Uterus (tissue), 2 donors: ENCODE measurements at regions not wholly inside any gene's neighbourhood (a gene's known extent, or its start where the extent isn't known, plus 50 kb on each side); places are given as distances from the start of the nearest gene placed in this dataset.

Source experiments
- CTCF ChIP-seq, 4 experiments: fragments of 200-600 bp in 2 of 4; fragments of 450-650 bp in 2 of 4; sonication (generic) in 2 of 4; IDR thresholded peaks; one replicate each; pipeline ENCODE4 v1.5.1; 2016 to 2019; ENCODE audit warnings: antibody characterized with exemption in 4 of 4, mild to moderate bottlenecking in 2 of 4, moderate library complexity in 1 of 4
- POLR2A ChIP-seq, 2 donors: fragments of 450-650 bp; IDR thresholded peaks; one replicate each; pipeline ENCODE4 v1.6.1; 2016; ENCODE audit warnings: antibody characterized with exemption in 2 of 2, mild to moderate bottlenecking in 1 of 2, moderate library complexity in 1 of 2

DNA sequence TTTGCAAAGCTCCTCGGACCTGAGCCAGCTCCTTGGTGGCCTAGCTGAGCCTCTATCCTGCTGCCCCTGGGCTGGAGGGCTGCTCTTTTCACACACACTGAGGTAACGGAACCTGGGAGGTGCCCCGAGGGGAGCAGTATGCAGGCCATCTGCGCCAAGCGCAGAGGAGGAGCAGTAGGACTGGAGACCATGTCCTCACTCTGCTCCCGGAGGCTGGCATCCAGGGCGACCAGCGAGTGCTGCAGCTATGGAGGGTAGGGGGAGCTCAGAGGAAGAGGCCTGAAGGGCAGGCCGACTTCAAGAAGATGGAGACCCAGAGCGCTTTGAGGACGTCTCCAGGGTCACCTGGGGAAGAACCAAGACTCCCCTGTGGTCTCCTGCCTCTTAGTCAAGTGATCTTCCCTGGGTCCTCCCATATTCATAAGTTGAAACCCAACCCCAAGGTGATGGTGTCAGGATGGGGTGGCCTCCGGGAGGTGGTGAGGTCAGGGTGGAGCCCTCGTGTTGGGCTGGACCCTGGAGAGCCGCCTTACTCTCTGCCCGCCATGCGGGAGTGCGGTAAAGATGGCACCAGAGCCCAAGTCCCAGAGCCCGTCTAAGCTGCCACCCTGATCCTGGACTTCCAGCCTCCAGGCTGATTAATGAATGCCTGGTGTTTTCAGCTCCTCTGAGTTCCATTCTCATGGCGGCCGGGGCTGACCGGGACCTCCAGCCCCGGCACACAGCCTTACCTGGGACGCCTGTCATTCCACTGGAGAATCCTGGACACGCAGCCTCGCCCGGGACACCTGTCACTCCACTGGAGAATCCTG lies 160.7 kb downstream of the NDUFA10 start:
- no peak for TF ChIP-seq CTCF (IDR thresholded peaks at IDR 0.05)
- no peak for TF ChIP-seq POLR2A (IDR thresholded peaks at IDR 0.05)
